ENCODE measurements at regions not wholly inside any gene's neighbourhood (a gene's known extent, or its start where the extent isn't known, plus 50 kb on each side); places are given as distances from the start of the nearest gene placed in this dataset.
"Not testable (repeated sequence)": the region's sequence is repeated elsewhere in the genome, so short reads cannot be mapped to it uniquely, and the experiment has no call there.

- H3K4me3 Mint-ChIP-seq = no peak overlapping the region
- ATAC-seq = no peak
- peak in 1 of 10 donors; percentile 1 for DNase-seq
- peaks cover 0 to 19% (median 0%) of the 10 kb centered on the region in 3 donors for H3K36me3 Mint-ChIP-seq
- H3K4me1 Mint-ChIP-seq = peaks cover 0 to 7% (median 2%) of the 10 kb centered on the region in 4 donors
- peaks cover 1 to 44% (median 33%) of the 10 kb centered on the region in 5 donors for H3K27me3 Mint-ChIP-seq
- peaks cover 0 to 30% (median 7%) of the 10 kb centered on the region in 9 donors for H3K9me3 Mint-ChIP-seq
- H3K27ac Mint-ChIP-seq = no peak overlapping the region
- POLR2A ChIA-PET = no interaction called here
Measured at GRCh38 chr14:105933238-105933637, 406.9 kb downstream of the TMEM121 start.

GRCh38 chr14:105935384-105935783 is 409.0 kb downstream of the TMEM121 start:
- DNase-seq = no peak
- peaks cover 0 to 10% (median 1%) of the 10 kb centered on the region in 4 donors for H3K4me1 Mint-ChIP-seq

GRCh38 chr14:105937253-105938054 is 411.1 kb downstream of the TMEM121 start:
- peaks cover 0 to 9% (median 0%) of the 10 kb centered on the region in 4 donors for H3K4me1 Mint-ChIP-seq
- peaks cover 0 to 46% (median 16%) of the 10 kb centered on the region in 9 donors for H3K9me3 Mint-ChIP-seq

More at GRCh38 chr14:105935384-105935783, 409.0 kb downstream of the TMEM121 start:
- Mint-ChIP-seq H3K27ac (no peak overlapping the region), H3K36me3 (peaks cover 0 to 27% (median 8%) of the 10 kb centered on the region in 3 donors), H3K4me3 (no peak overlapping the region), H3K27me3 (peaks cover 1 to 32% (median 27%) of the 10 kb centered on the region in 5 donors), H3K9me3 (peaks cover 0 to 46% (median 16%) of the 10 kb centered on the region in 9 donors)
- POLR2A ChIA-PET = no interaction called here
- ATAC-seq = no peak

GRCh38 chr14:105938055-105938863 is 411.9 kb downstream of the TMEM121 start:
- Mint-ChIP-seq H3K27ac (no peak overlapping the region), H3K9me3 (peaks cover 0 to 46% (median 16%) of the 10 kb centered on the region in 9 donors), H3K4me1 (peaks cover 0 to 9% (median 0%) of the 10 kb centered on the region in 4 donors), H3K27me3 (peaks cover 0 to 22% (median 9%) of the 10 kb centered on the region in 5 donors), H3K36me3 (peaks cover 0 to 27% (median 8%) of the 10 kb centered on the region in 3 donors), H3K4me3 (no peak overlapping the region)
- POLR2A ChIA-PET = no interaction called here
- peak in 1 of 10 donors; percentile 13 for DNase-seq
- ATAC-seq = no peak

More at GRCh38 chr14:105937253-105938054, 411.1 kb downstream of the TMEM121 start:
- peaks cover 0 to 27% (median 8%) of the 10 kb centered on the region in 3 donors for H3K36me3 Mint-ChIP-seq
- peaks cover 0 to 23% (median 10%) of the 10 kb centered on the region in 5 donors for H3K27me3 Mint-ChIP-seq
- H3K4me3 Mint-ChIP-seq = no peak overlapping the region
- H3K27ac Mint-ChIP-seq = no peak overlapping the region
- peak in 1 of 10 donors; percentile 9 for DNase-seq
- ATAC-seq = no peak
- POLR2A ChIA-PET = no interaction called here

- no peak overlapping the region for H3K27ac Mint-ChIP-seq
- no peak overlapping the region for H3K4me3 Mint-ChIP-seq
- H3K27me3 Mint-ChIP-seq = peaks cover 0 to 17% (median 3%) of the 10 kb centered on the region in 5 donors
- POLR2A ChIA-PET = no interaction called here
- DNase-seq (no peak), ATAC-seq (no peak)
- peaks cover 0 to 9% (median 0%) of the 10 kb centered on the region in 4 donors for H3K4me1 Mint-ChIP-seq
- H3K36me3 Mint-ChIP-seq = peaks cover 0 to 24% (median 8%) of the 10 kb centered on the region in 3 donors
- peaks cover 0 to 42% (median 12%) of the 10 kb centered on the region in 9 donors for H3K9me3 Mint-ChIP-seq
Measured at GRCh38 chr14:105938959-105939358, 412.6 kb downstream of the TMEM121 start.

GRCh38 chr14:105939810-105940508 is 413.6 kb downstream of the TMEM121 start:
- H3K36me3 Mint-ChIP-seq = peaks cover 0 to 19% (median 8%) of the 10 kb centered on the region in 3 donors
- ATAC-seq = no peak
- H3K4me1 Mint-ChIP-seq = peaks cover under 1 to 13% (median 6%) of the 10 kb centered on the region in 4 donors
- POLR2A ChIA-PET = no interaction called here
- no peak for DNase-seq
- no peak overlapping the region for H3K27ac Mint-ChIP-seq
- H3K27me3 Mint-ChIP-seq = peaks cover 0 to 8% (median 4%) of the 10 kb centered on the region in 5 donors
- no peak overlapping the region for H3K4me3 Mint-ChIP-seq
- peaks cover 0 to 35% (median 12%) of the 10 kb centered on the region in 9 donors for H3K9me3 Mint-ChIP-seq

- ATAC-seq (no peak), DNase-seq (peak in 1 of 10 donors; percentile 50)
- Mint-ChIP-seq H3K27me3 (peaks cover 0 to 4% (median 2%) of the 10 kb centered on the region in 5 donors), H3K27ac (no peak overlapping the region), H3K36me3 (peaks cover 0 to 11% (median 8%) of the 10 kb centered on the region in 3 donors), H3K9me3 (peaks cover 0 to 29% (median 11%) of the 10 kb centered on the region in 9 donors), H3K4me3 (no peak overlapping the region), H3K4me1 (peaks cover 3 to 17% (median 9%) of the 10 kb centered on the region in 4 donors)
- POLR2A ChIA-PET = no interaction called here
Measured at GRCh38 chr14:105940534-105941225, 414.3 kb downstream of the TMEM121 start.

GRCh38 chr14:105941226-105942166 is 415.1 kb downstream of the TMEM121 start:
- POLR2A ChIA-PET = no interaction called here
- Mint-ChIP-seq H3K36me3 (peaks cover 0 to 8% (median 8%) of the 10 kb centered on the region in 3 donors), H3K4me3 (peak overlapping the region in 1 of 10 donors; percentile 41), H3K4me1 (peaks cover 3 to 17% (median 9%) of the 10 kb centered on the region in 4 donors), H3K27ac (no peak overlapping the region), H3K9me3 (peaks cover 0 to 29% (median 11%) of the 10 kb centered on the region in 9 donors), H3K27me3 (peaks cover 0 to 4% (median 0%) of the 10 kb centered on the region in 5 donors)
- no peak for DNase-seq
- no peak for ATAC-seq

- H3K36me3 Mint-ChIP-seq, H3K27me3 Mint-ChIP-seq, ATAC-seq, POLR2A ChIA-PET, H3K4me3 Mint-ChIP-seq: not testable (repeated sequence)
- H3K27ac Mint-ChIP-seq = peak overlapping the region in 1 of 10 donors; percentile 70
- DNase-seq = peak in 1 of 10 donors; percentile 49
- peaks cover 3 to 17% (median 9%) of the 10 kb centered on the region in 4 donors for H3K4me1 Mint-ChIP-seq
- peaks cover 0 to 23% (median 11%) of the 10 kb centered on the region in 9 donors for H3K9me3 Mint-ChIP-seq
Measured at GRCh38 chr14:105942725-105943124, 416.3 kb downstream of the TMEM121 start.

GRCh38 chr14:105943973-105944602 is 417.7 kb downstream of the TMEM121 start:
- peaks cover 0 to 8% (median 0%) of the 10 kb centered on the region in 5 donors for H3K27me3 Mint-ChIP-seq
- peaks cover 3 to 23% (median 10%) of the 10 kb centered on the region in 4 donors for H3K4me1 Mint-ChIP-seq
- DNase-seq = no peak
- H3K27ac Mint-ChIP-seq = peak overlapping the region in 1 of 10 donors; percentile 64
- no peak overlapping the region for H3K4me3 Mint-ChIP-seq
- peaks cover 0 to 18% (median 3%) of the 10 kb centered on the region in 9 donors for H3K9me3 Mint-ChIP-seq
- ATAC-seq = no peak
- peaks cover 0 to 2% (median 2%) of the 10 kb centered on the region in 3 donors for H3K36me3 Mint-ChIP-seq
- POLR2A ChIA-PET = interaction anchor here (0.5 kb wide), 1 partner anchor 711 kb away, joined by 3 read pairs; no protein-coding TSS in a partner anchor
